ENCODE measurements at regions not wholly inside any gene's neighbourhood (a gene's known extent, or its start where the extent isn't known, plus 50 kb on each side); places are given as distances from the start of the nearest gene placed in this dataset.
"Not testable (repeated sequence)": the region's sequence is repeated elsewhere in the genome, so short reads cannot be mapped to it uniquely, and the experiment has no call there.

DNA sequence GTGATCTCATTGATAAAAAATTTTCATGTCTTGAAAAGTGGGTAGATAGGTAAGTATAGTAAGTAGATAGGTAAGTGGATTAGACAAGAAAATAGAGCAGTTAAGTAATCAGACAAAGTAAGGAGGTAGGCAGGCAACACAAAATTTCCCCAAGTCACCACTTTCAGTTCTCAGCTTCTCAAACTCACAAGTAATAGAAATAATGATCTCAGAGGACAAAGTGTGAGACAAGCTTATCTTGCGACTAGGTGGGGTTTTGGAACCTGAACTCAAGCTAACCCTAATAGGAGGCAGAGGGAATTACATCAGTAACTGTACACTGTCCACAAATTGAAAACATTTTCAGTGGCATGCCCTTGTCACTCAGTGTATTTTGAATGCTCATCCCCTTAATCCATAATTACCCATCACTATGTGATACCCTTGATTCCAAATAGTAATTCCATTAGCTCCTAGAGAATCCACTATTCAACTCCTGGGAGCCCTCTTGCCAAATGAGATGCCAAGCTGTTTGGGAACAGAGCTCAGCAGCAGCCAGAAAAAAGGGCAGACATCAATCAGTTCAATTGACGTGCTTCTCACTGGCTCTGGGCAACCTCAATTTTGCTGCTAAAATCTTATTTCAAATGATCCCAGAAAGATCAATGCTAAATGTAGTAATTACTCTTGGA, 703.2 kb downstream of the XPNPEP1 start:
- in situ Hi-C loops (cut with MboI; ENCODE audit: low pct_unique_long_range_greater_than_20kb, low sequenced_read_pairs, unreplicated experiment), result no loop called here
- no peak for DNase-seq (ENCODE audit: low spot score)
- TF ChIP-seq, protein P1, sequence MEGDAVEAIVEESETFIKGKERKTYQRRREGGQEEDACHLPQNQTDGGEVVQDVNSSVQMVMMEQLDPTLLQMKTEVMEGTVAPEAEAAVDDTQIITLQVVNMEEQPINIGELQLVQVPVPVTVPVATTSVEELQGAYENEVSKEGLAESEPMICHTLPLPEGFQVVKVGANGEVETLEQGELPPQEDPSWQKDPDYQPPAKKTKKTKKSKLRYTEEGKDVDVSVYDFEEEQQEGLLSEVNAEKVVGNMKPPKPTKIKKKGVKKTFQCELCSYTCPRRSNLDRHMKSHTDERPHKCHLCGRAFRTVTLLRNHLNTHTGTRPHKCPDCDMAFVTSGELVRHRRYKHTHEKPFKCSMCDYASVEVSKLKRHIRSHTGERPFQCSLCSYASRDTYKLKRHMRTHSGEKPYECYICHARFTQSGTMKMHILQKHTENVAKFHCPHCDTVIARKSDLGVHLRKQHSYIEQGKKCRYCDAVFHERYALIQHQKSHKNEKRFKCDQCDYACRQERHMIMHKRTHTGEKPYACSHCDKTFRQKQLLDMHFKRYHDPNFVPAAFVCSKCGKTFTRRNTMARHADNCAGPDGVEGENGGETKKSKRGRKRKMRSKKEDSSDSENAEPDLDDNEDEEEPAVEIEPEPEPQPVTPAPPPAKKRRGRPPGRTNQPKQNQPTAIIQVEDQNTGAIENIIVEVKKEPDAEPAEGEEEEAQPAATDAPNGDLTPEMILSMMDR (IDR thresholded peaks at IDR 0.05; ENCODE audit: extremely low read depth, insufficient read depth, missing control alignments), result no peak

DNA sequence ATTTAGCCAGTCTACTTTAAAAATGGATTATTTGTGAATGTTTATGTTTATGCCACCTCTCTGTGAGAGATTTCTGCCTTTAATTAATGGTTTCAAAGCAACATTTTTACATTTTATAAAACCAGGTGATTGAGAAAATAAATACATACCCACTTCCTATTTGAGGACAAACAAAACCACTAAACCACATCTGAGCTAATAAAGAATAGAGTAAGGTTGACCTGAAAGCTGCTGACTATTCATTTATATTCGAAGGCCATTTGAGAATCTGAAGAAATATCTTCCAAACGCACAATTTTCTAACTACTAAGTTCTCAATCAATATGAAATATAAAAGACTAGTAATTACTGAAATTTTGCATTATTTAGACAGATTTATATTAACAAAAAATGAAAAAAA, 705.1 kb downstream of the XPNPEP1 start:
- no peak for DNase-seq (ENCODE audit: low spot score)
- TF ChIP-seq, protein P1 (IDR thresholded peaks at IDR 0.05; ENCODE audit: extremely low read depth, insufficient read depth, missing control alignments), result no peak
- in situ Hi-C loops (cut with MboI; ENCODE audit: low pct_unique_long_range_greater_than_20kb, low sequenced_read_pairs, unreplicated experiment), result no loop called here

DNA sequence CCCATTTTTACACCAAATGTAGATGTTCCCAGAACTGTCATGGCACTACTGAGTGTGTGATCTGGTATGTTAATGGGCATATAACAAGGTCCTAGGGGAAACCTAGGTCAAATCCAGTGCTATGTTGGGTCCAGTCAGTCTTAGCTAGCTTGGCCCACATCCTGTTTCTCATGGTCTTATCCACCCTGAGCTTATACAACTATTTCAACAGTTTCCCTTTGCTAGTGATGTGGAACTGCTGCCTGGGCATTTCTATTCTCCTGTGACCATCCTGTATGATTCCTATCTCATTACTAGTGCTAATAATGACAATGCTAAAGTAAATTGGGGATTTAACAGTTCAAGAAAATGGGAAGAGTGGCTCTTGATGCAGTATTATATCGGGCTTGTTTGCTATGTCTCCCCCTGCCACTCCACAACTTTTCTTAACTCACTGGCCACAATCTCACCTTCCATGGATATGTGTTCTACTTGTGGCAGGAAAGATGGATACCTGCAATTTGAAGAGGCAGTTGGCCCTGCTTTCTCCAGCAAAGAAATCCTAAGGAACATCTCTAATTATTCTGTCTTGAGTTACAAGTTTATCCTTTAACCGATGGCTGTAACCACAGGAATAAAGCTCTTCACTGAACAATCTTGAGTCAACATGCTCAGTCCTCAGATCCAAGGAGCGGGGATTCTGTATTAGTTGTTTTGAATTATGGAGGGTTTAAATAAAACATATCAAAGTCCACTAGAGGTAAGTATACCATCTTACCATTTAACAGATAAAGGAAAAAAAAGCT, 707.8 kb downstream of the XPNPEP1 start:
- no peak for DNase-seq (ENCODE audit: low spot score)
- in situ Hi-C loops (cut with MboI; ENCODE audit: low pct_unique_long_range_greater_than_20kb, low sequenced_read_pairs, unreplicated experiment), result no loop called here
- TF ChIP-seq, protein P1 (IDR thresholded peaks at IDR 0.05; ENCODE audit: extremely low read depth, insufficient read depth, missing control alignments), result no peak

DNA sequence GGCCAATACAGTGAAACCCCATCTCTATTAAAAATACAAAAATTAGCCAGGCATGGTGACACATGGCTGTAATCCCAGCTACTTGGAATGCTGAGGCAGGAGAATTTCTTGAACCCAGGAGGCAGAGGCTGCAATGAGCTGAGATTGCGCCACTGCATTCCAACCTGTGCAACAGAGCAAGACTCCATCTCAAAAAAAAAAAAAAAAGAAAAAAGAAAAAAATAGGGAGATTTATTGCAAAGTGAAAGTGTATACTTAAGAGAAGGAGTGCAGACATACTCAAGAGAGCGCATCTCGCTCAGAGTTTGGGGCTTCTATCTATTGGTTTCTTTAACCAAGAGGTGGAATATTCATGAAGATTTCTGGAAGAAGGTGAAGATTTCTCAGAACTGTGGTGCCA, 708.4 kb downstream of the XPNPEP1 start:
- in situ Hi-C loops (cut with MboI; ENCODE audit: low pct_unique_long_range_greater_than_20kb, low sequenced_read_pairs, unreplicated experiment); DNase-seq (ENCODE audit: low spot score): not testable (repeated sequence)

DNA sequence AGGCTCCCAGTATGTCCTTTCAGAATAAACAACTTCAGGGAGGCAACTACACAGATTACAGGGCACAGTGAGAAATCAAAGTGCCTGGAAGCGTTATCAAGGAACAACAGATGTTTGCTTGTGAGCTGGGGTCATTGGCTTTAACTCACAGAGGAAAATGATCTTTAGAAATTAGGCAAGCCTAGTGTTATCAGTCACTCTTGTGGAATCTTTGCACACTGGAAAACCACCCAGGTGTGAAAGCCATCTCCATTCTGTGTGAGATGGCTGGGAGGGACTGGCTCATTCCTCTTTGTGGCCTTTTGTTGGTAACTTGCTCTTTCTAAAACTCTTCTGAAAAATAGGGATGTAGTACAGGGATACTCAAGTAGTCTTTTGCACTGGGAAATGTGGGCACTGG, 716.0 kb downstream of the XPNPEP1 start:
- DNase-seq (ENCODE audit: low spot score), result no peak
- in situ Hi-C loops (cut with MboI; ENCODE audit: low pct_unique_long_range_greater_than_20kb, low sequenced_read_pairs, unreplicated experiment), result no loop called here
- TF ChIP-seq, protein P1 (IDR thresholded peaks at IDR 0.05; ENCODE audit: extremely low read depth, insufficient read depth, missing control alignments), result no peak

DNA sequence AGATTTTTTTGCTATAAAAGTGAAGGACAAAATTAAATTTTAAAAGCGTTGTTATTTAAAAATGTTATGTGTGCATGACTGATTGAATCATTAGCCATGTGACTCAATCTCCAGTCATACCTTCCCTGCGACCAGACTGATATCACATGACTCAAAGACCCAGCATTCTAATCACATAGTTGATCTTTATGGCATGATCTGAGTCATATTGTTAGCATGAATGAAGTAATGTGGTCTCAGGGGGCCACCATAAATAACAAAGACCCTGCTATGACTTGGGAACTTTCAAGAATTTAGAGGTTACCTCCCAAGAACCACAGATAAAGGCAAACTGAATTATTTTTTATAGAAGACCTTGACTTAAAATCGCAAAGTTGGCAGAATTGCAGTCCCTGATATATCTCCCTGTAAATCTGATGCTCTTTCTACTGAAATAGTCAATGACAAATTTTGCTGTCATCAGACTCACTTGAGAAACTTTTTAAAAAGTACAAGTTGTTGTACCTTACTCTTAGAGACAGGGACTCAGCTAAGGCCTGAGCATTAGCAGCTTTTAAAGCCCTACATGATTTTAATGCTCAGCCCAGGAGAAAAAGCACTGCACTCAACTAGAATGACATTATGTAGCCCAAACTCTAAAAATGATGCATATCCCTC, 717.3 kb downstream of the XPNPEP1 start:
- DNase-seq (ENCODE audit: low spot score), result no peak
- TF ChIP-seq, protein P1 (IDR thresholded peaks at IDR 0.05; ENCODE audit: extremely low read depth, insufficient read depth, missing control alignments), result no peak
- in situ Hi-C loops (cut with MboI; ENCODE audit: low pct_unique_long_range_greater_than_20kb, low sequenced_read_pairs, unreplicated experiment), result no loop called here
